Urinary bladder (tissue), 3 donors: ENCODE measurements at regions not wholly inside any gene's neighbourhood (a gene's known extent, or its start where the extent isn't known, plus 50 kb on each side); places are given as distances from the start of the nearest gene placed in this dataset.

Experiments used
- DNase-seq: peaks from one replicate; pipeline ENCODE4 v3.0.0-alpha.2; 2015; ENCODE audit errors: extremely low spot score
- H3K27ac ChIP-seq: one replicate; pipeline ENCODE4 v1.5.1; 2013; ENCODE audit warnings: low read depth, mild to moderate bottlenecking, moderate library complexity
- H3K36me3 ChIP-seq: one replicate; pipeline ENCODE4 v1.6.1; 2013; ENCODE audit warnings: mild to moderate bottlenecking, moderate library complexity; ENCODE audit not compliant: insufficient read depth
- H3K4me1 ChIP-seq: one replicate; pipeline ENCODE4 v1.6.1; 2013; ENCODE audit warnings: mild to moderate bottlenecking, moderate library complexity; ENCODE audit not compliant: insufficient read depth
- H3K4me3 ChIP-seq: one replicate; pipeline ENCODE4 v1.5.1; 2013; ENCODE audit warnings: low read depth, low read length
- WGBS: extraction: QIAGEN DNeasy Blood & Tissue Kit; methylation state at CpG from one replicate; pipeline ENCODE4 v1.1.7; 2013; 5-methylcytosine and 5-hydroxymethylcytosine counted together
- donor health status: healthy with polysubstance abuse.
- donor health status: healthy.

GRCh38 chr5:106106384-106106783 is 1564.4 kb downstream of the EFNA5 start:
- H3K36me3 ChIP-seq, result no peaks in the 10 kb centered on the region
- H3K4me3 ChIP-seq, result no peak overlapping the region
- H3K4me1 ChIP-seq, result no peaks in the 10 kb centered on the region
- 36% methylated on average over 2 of the region's 2 CpGs for WGBS
- no peak for DNase-seq
- H3K27ac ChIP-seq, result no peak overlapping the region

- Histone ChIP-seq H3K4me1 (no peaks in the 10 kb centered on the region), H3K4me3 (no peak overlapping the region), H3K27ac (no peak overlapping the region), H3K36me3 (no peaks in the 10 kb centered on the region)
- 31% methylated on average over 1 of the region's 1 CpG for WGBS
- DNase-seq, result no peak
Measured at GRCh38 chr5:106097340-106097739, 1573.4 kb downstream of the EFNA5 start.

GRCh38 chr5:106094839-106095238 is 1575.9 kb downstream of the EFNA5 start:
- Histone ChIP-seq H3K4me3 (no peak overlapping the region), H3K4me1 (no peaks in the 10 kb centered on the region), H3K36me3 (no peaks in the 10 kb centered on the region), H3K27ac (no peak overlapping the region)
- DNase-seq, result no peak

- no peaks in the 10 kb centered on the region for H3K4me1 ChIP-seq
- no peak overlapping the region for H3K27ac ChIP-seq
- H3K36me3 ChIP-seq, result no peaks in the 10 kb centered on the region
- peak; percentile 4 for DNase-seq
- WGBS, result 31% methylated on average over 4 of the region's 4 CpGs
- no peak overlapping the region for H3K4me3 ChIP-seq
Measured at GRCh38 chr5:106094204-106094607, 1576.5 kb downstream of the EFNA5 start.

- H3K27ac ChIP-seq, result no peak overlapping the region
- no peak overlapping the region for H3K4me3 ChIP-seq
Measured at GRCh38 chr5:106093134-106093533, 1577.6 kb downstream of the EFNA5 start.

GRCh38 chr5:106092455-106092854 is 1578.3 kb downstream of the EFNA5 start:
- WGBS, result 84% methylated on average over 1 of the region's 1 CpG
- Histone ChIP-seq H3K36me3 (no peaks in the 10 kb centered on the region), H3K4me3 (no peak overlapping the region), H3K4me1 (no peaks in the 10 kb centered on the region), H3K27ac (no peak overlapping the region)
- no peak for DNase-seq

More at GRCh38 chr5:106093134-106093533, 1577.6 kb downstream of the EFNA5 start:
- Histone ChIP-seq H3K4me1 (no peaks in the 10 kb centered on the region), H3K36me3 (no peaks in the 10 kb centered on the region)
- DNase-seq, result no peak
- WGBS, result 59% methylated on average over 1 of the region's 1 CpG

GRCh38 chr5:106089073-106089472 is 1581.7 kb downstream of the EFNA5 start:
- no peak for DNase-seq

GRCh38 chr5:106088462-106088861 is 1582.3 kb downstream of the EFNA5 start:
- no peak overlapping the region for H3K27ac ChIP-seq
- no peaks in the 10 kb centered on the region for H3K4me1 ChIP-seq
- H3K4me3 ChIP-seq, result no peak overlapping the region
- DNase-seq, result no peak
- H3K36me3 ChIP-seq, result no peaks in the 10 kb centered on the region

More at GRCh38 chr5:106089073-106089472, 1581.7 kb downstream of the EFNA5 start:
- Histone ChIP-seq H3K4me1 (no peaks in the 10 kb centered on the region), H3K4me3 (no peak overlapping the region), H3K36me3 (no peaks in the 10 kb centered on the region), H3K27ac (no peak overlapping the region)

- no peaks in the 10 kb centered on the region for H3K36me3 ChIP-seq
- WGBS, result 63% methylated on average over 2 of the region's 2 CpGs
- no peak overlapping the region for H3K27ac ChIP-seq
- no peaks in the 10 kb centered on the region for H3K4me1 ChIP-seq
- H3K4me3 ChIP-seq, result no peak overlapping the region
- no peak for DNase-seq
Measured at GRCh38 chr5:106086352-106086751, 1584.4 kb downstream of the EFNA5 start.

GRCh38 chr5:106085556-106085955 is 1585.2 kb downstream of the EFNA5 start:
- no peaks in the 10 kb centered on the region for H3K36me3 ChIP-seq
- H3K4me1 ChIP-seq, result no peaks in the 10 kb centered on the region
- WGBS, result 82% methylated on average over 2 of the region's 2 CpGs
- no peak for DNase-seq
- no peak overlapping the region for H3K4me3 ChIP-seq
- no peak overlapping the region for H3K27ac ChIP-seq

- Histone ChIP-seq H3K36me3 (no peaks in the 10 kb centered on the region), H3K4me1 (no peaks in the 10 kb centered on the region), H3K4me3 (no peak overlapping the region), H3K27ac (no peak overlapping the region)
- 0% methylated on average over 1 of the region's 1 CpG for WGBS
- no peak for DNase-seq
Measured at GRCh38 chr5:106085136-106085535, 1585.6 kb downstream of the EFNA5 start.

GRCh38 chr5:106080535-106080934 is 1590.2 kb downstream of the EFNA5 start:
- Histone ChIP-seq H3K4me3 (no peak overlapping the region), H3K36me3 (no peaks in the 10 kb centered on the region), H3K4me1 (no peaks in the 10 kb centered on the region), H3K27ac (no peak overlapping the region)
- WGBS, result 86% methylated on average over 1 of the region's 1 CpG
- no peak for DNase-seq

GRCh38 chr5:106076655-106077054 is 1594.1 kb downstream of the EFNA5 start:
- Histone ChIP-seq H3K4me3 (no peak overlapping the region), H3K36me3 (no peaks in the 10 kb centered on the region), H3K27ac (no peak overlapping the region), H3K4me1 (no peaks in the 10 kb centered on the region)
- DNase-seq, result no peak
- 93% methylated on average over 4 of the region's 4 CpGs for WGBS

- DNase-seq, result no peak
- Histone ChIP-seq H3K27ac (no peak overlapping the region), H3K4me3 (no peak overlapping the region), H3K4me1 (no peaks in the 10 kb centered on the region), H3K36me3 (no peaks in the 10 kb centered on the region)
- WGBS, result 89% methylated on average over 2 of the region's 2 CpGs
Measured at GRCh38 chr5:106072208-106072607, 1598.5 kb downstream of the EFNA5 start.

- 70% methylated on average over 1 of the region's 1 CpG for WGBS
- no peak overlapping the region for H3K4me3 ChIP-seq
- no peak overlapping the region for H3K27ac ChIP-seq
- H3K36me3 ChIP-seq, result no peaks in the 10 kb centered on the region
- no peak for DNase-seq
- no peaks in the 10 kb centered on the region for H3K4me1 ChIP-seq
Measured at GRCh38 chr5:106047341-106047740, 1623.4 kb downstream of the EFNA5 start.
